ENCODE measurements at regions not wholly inside any gene's neighbourhood (a gene's known extent, or its start where the extent isn't known, plus 50 kb on each side); places are given as distances from the start of the nearest gene placed in this dataset.

GRCh38 chr2:139162456-139162855 lies 382.3 kb upstream of the NXPH2 start:
- CTCF ChIA-PET, result no interaction called here
- no peaks in the 10 kb centered on the region for H3K27me3 Mint-ChIP-seq
- H3K27ac Mint-ChIP-seq, result no peak overlapping the region
- H3K9me3 Mint-ChIP-seq, result peaks cover 8% of the 10 kb centered on the region
- DNase-seq, result no peak
- no peaks in the 10 kb centered on the region for H3K36me3 Mint-ChIP-seq (ENCODE audit: low read depth)
- POLR2A ChIA-PET, result no interaction called here
- H3K4me3 Mint-ChIP-seq, result no peak overlapping the region
- no peaks in the 10 kb centered on the region for H3K4me1 Mint-ChIP-seq

DNA sequence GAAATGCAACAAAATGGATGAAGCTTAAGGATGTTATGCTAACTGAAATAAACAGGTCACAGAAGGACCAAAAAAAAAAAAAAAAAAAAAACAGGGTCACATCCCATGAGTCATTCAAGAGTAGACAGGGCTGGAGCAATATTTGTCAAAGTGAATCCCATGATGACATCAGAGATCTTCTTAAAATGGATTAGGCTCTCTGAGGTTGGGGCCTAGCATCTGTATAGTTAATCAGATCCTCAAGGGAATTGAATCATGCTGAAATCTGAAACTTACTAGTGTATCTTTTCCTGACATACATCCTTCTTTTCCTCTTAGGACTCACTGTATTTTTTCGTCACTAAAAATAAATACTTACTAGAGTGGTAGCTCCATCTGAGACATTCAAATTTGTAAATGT lies 380.6 kb upstream of the NXPH2 start:
- no peak for DNase-seq
- no peak overlapping the region for H3K27ac Mint-ChIP-seq
- H3K4me3 Mint-ChIP-seq, result no peak overlapping the region
- CTCF ChIA-PET, result interaction anchor here (0.7 kb wide), 1 partner anchor 32 kb away, joined by 5 read pairs; no protein-coding TSS in a partner anchor
- H3K9me3 Mint-ChIP-seq, result peaks cover 8% of the 10 kb centered on the region
- POLR2A ChIA-PET, result no interaction called here
- H3K27me3 Mint-ChIP-seq, result no peaks in the 10 kb centered on the region
- H3K36me3 Mint-ChIP-seq (ENCODE audit: low read depth), result no peaks in the 10 kb centered on the region
- H3K4me1 Mint-ChIP-seq, result no peaks in the 10 kb centered on the region

- H3K4me3 Mint-ChIP-seq, result no peak overlapping the region
- no peak for DNase-seq
- H3K9me3 Mint-ChIP-seq, result peaks cover 7% of the 10 kb centered on the region
- H3K4me1 Mint-ChIP-seq, result no peaks in the 10 kb centered on the region
- H3K36me3 Mint-ChIP-seq (ENCODE audit: low read depth), result no peaks in the 10 kb centered on the region
- H3K27me3 Mint-ChIP-seq, result no peaks in the 10 kb centered on the region
- ChIA-PET POLR2A (no interaction called here), CTCF (no interaction called here)
- no peak overlapping the region for H3K27ac Mint-ChIP-seq
Observed at GRCh38 chr2:139159177-139159576, 379.0 kb upstream of the NXPH2 start.

DNA sequence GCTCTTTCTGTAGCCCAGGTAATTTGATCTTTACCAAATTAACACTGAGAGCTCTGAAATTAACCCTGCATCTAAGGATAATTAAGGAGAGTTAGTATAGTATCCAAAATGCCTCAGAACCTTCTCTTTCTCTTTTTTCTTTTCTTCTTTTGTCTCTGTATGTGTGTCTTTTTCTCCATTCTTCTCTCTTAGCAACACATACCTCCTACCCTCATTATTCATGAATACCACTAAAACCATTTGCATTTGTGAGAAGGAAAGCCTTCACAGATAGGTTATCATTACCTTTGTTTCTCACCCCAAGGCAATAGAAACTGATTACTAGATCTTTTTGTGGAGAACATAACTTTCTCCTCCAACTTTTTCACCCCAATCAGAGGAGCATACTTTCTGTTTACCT lies 376.5 kb upstream of the NXPH2 start:
- no peak for DNase-seq
- Mint-ChIP-seq H3K9me3 (peaks cover under 1% of the 10 kb centered on the region), H3K27ac (no peak overlapping the region), H3K4me1 (no peaks in the 10 kb centered on the region), H3K36me3 (ENCODE audit: low read depth) (no peaks in the 10 kb centered on the region), H3K4me3 (no peak overlapping the region), H3K27me3 (no peaks in the 10 kb centered on the region)
- POLR2A ChIA-PET, result no interaction called here
- CTCF ChIA-PET, result no interaction called here

- no peaks in the 10 kb centered on the region for H3K9me3 Mint-ChIP-seq
- ChIA-PET POLR2A (no interaction called here), CTCF (no interaction called here)
- no peak overlapping the region for H3K27ac Mint-ChIP-seq
- DNase-seq, result no peak
- no peak overlapping the region for H3K4me3 Mint-ChIP-seq
- no peaks in the 10 kb centered on the region for H3K27me3 Mint-ChIP-seq
- H3K4me1 Mint-ChIP-seq, result no peaks in the 10 kb centered on the region
- H3K36me3 Mint-ChIP-seq (ENCODE audit: low read depth), result no peaks in the 10 kb centered on the region
Observed at GRCh38 chr2:139155991-139156390, 375.8 kb upstream of the NXPH2 start.

GRCh38 chr2:139142252-139142880 lies 362.2 kb upstream of the NXPH2 start:
- peaks cover 7% of the 10 kb centered on the region for H3K9me3 Mint-ChIP-seq
- ChIA-PET CTCF (no interaction called here), POLR2A (no interaction called here)
- H3K4me1 Mint-ChIP-seq, result no peaks in the 10 kb centered on the region
- DNase-seq, result no peak
- no peak overlapping the region for H3K27ac Mint-ChIP-seq
- no peaks in the 10 kb centered on the region for H3K27me3 Mint-ChIP-seq
- no peaks in the 10 kb centered on the region for H3K36me3 Mint-ChIP-seq (ENCODE audit: low read depth)
- no peak overlapping the region for H3K4me3 Mint-ChIP-seq

- no peaks in the 10 kb centered on the region for H3K4me1 Mint-ChIP-seq
- no peaks in the 10 kb centered on the region for H3K36me3 Mint-ChIP-seq (ENCODE audit: low read depth)
- H3K27ac Mint-ChIP-seq, result no peak overlapping the region
- ChIA-PET POLR2A (no interaction called here), CTCF (no interaction called here)
- H3K9me3 Mint-ChIP-seq, result peaks cover 2% of the 10 kb centered on the region
- H3K4me3 Mint-ChIP-seq, result no peak overlapping the region
- H3K27me3 Mint-ChIP-seq, result no peaks in the 10 kb centered on the region
- no peak for DNase-seq
Observed at GRCh38 chr2:139124271-139124670, 344.1 kb upstream of the NXPH2 start.

- H3K36me3 Mint-ChIP-seq (ENCODE audit: low read depth), result no peaks in the 10 kb centered on the region
- DNase-seq, result no peak
- H3K27me3 Mint-ChIP-seq, result no peaks in the 10 kb centered on the region
- no peak overlapping the region for H3K4me3 Mint-ChIP-seq
- H3K4me1 Mint-ChIP-seq, result no peaks in the 10 kb centered on the region
- ChIA-PET POLR2A (no interaction called here), CTCF (no interaction called here)
- H3K9me3 Mint-ChIP-seq, result peaks cover 2% of the 10 kb centered on the region
- H3K27ac Mint-ChIP-seq, result no peak overlapping the region
Observed at GRCh38 chr2:139123795-139124194, 343.6 kb upstream of the NXPH2 start.

DNA sequence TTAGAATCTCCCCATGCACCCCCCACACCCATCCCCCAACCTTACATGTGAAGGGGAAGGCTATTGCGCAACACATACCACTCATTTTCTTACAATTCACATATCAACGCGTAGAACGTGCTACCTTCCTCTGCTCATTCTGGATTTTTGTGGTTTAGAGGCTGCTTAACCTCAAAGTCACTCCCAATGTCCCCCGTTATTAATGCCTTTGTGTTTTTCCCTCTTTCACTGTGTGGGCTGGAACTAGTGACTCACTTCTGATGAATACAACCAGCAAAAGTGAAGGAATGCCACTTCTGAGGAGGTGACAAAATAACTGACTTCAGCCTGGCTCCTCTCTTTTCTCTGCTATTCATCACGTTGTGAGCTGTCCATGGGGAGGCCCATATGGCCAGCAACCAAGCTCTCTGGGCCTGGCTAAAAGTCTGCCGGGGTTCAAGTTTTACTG lies 342.5 kb upstream of the NXPH2 start:
- no peaks in the 10 kb centered on the region for H3K9me3 Mint-ChIP-seq
- no peaks in the 10 kb centered on the region for H3K4me1 Mint-ChIP-seq
- no peak for DNase-seq
- H3K27me3 Mint-ChIP-seq, result no peaks in the 10 kb centered on the region
- no peak overlapping the region for H3K4me3 Mint-ChIP-seq
- no peak overlapping the region for H3K27ac Mint-ChIP-seq
- no peaks in the 10 kb centered on the region for H3K36me3 Mint-ChIP-seq (ENCODE audit: low read depth)
- ChIA-PET POLR2A (no interaction called here), CTCF (no interaction called here)

GRCh38 chr2:139099721-139100120 lies 319.5 kb upstream of the NXPH2 start:
- Mint-ChIP-seq H3K9me3 (peaks cover 12% of the 10 kb centered on the region), H3K4me3 (no peak overlapping the region), H3K36me3 (ENCODE audit: low read depth) (no peaks in the 10 kb centered on the region), H3K27ac (no peak overlapping the region), H3K4me1 (no peaks in the 10 kb centered on the region), H3K27me3 (no peaks in the 10 kb centered on the region)
- ChIA-PET CTCF (no interaction called here), POLR2A (no interaction called here)
- no peak for DNase-seq

GRCh38 chr2:139098961-139099360 lies 318.8 kb upstream of the NXPH2 start:
- POLR2A ChIA-PET, result no interaction called here
- no peak for DNase-seq

DNA sequence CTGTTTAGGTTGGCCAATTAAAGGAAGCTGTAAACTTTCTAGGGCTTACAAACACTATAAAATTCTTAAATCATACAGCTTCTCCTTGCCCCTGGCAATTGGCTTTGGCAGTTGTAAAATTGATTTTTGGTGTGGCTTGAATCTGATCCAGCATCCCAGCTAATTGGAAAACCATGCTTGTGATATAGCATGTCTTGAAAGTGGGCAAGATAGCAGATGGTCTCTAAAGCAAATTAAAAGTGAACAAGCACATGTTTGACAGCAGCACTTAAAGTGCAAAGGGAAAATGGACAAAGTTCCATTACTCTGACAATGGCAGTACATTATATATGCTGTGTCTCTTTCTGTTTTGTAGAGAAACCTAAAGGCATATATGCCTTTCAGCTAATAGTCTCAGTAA lies 302.9 kb upstream of the NXPH2 start:
- ChIA-PET CTCF (no interaction called here), POLR2A (no interaction called here)
- no peaks in the 10 kb centered on the region for H3K36me3 Mint-ChIP-seq (ENCODE audit: low read depth)
- no peak overlapping the region for H3K4me3 Mint-ChIP-seq
- no peak for DNase-seq
- peaks cover 2% of the 10 kb centered on the region for H3K9me3 Mint-ChIP-seq
- no peaks in the 10 kb centered on the region for H3K4me1 Mint-ChIP-seq
- H3K27me3 Mint-ChIP-seq, result no peaks in the 10 kb centered on the region
- no peak overlapping the region for H3K27ac Mint-ChIP-seq

More at GRCh38 chr2:139098961-139099360, 318.8 kb upstream of the NXPH2 start:
- Mint-ChIP-seq H3K27ac (no peak overlapping the region), H3K9me3 (peaks cover 9% of the 10 kb centered on the region), H3K27me3 (no peaks in the 10 kb centered on the region), H3K4me3 (no peak overlapping the region), H3K36me3 (ENCODE audit: low read depth) (no peaks in the 10 kb centered on the region), H3K4me1 (no peaks in the 10 kb centered on the region)
- CTCF ChIA-PET, result no interaction called here

GRCh38 chr2:139080244-139080643 lies 300.1 kb upstream of the NXPH2 start:
- ChIA-PET CTCF (no interaction called here), POLR2A (no interaction called here)
- H3K27ac Mint-ChIP-seq, result no peak overlapping the region
- no peak for DNase-seq
- no peak overlapping the region for H3K4me3 Mint-ChIP-seq
- no peaks in the 10 kb centered on the region for H3K27me3 Mint-ChIP-seq
- H3K36me3 Mint-ChIP-seq (ENCODE audit: low read depth), result no peaks in the 10 kb centered on the region
- no peaks in the 10 kb centered on the region for H3K4me1 Mint-ChIP-seq
- peaks cover 2% of the 10 kb centered on the region for H3K9me3 Mint-ChIP-seq

DNA sequence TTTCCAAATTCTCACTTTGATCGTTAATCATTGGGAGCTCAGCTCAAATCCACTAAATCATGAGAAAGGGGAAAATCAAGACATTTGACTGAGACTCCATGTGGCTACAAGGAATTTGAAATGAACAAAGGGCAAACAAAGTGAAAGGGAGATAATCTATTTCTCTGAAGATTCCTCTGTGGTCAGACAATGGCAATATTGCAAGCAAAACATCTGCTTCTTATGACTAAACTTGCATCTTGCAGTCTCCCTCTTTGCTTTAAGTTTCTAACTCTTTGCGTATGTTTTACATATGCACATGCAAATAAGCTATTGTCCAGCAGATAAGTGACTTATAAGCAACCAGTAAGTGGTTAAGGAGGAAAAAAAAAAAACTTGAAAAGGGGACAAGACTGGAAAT lies 299.1 kb upstream of the NXPH2 start:
- ChIA-PET CTCF (no interaction called here), POLR2A (no interaction called here)
- no peak for DNase-seq
- no peaks in the 10 kb centered on the region for H3K27me3 Mint-ChIP-seq
- H3K36me3 Mint-ChIP-seq (ENCODE audit: low read depth), result no peaks in the 10 kb centered on the region
- no peak overlapping the region for H3K4me3 Mint-ChIP-seq
- no peaks in the 10 kb centered on the region for H3K4me1 Mint-ChIP-seq
- H3K9me3 Mint-ChIP-seq, result peaks cover 2% of the 10 kb centered on the region
- H3K27ac Mint-ChIP-seq, result no peak overlapping the region

GRCh38 chr2:139078376-139078775 lies 298.2 kb upstream of the NXPH2 start:
- no peaks in the 10 kb centered on the region for H3K4me1 Mint-ChIP-seq
- peaks cover 2% of the 10 kb centered on the region for H3K9me3 Mint-ChIP-seq
- no peak overlapping the region for H3K4me3 Mint-ChIP-seq
- H3K27ac Mint-ChIP-seq, result no peak overlapping the region
- no peaks in the 10 kb centered on the region for H3K27me3 Mint-ChIP-seq
- CTCF ChIA-PET, result no interaction called here
- H3K36me3 Mint-ChIP-seq (ENCODE audit: low read depth), result no peaks in the 10 kb centered on the region
- POLR2A ChIA-PET, result no interaction called here
- DNase-seq, result no peak

All from activated CD4-positive, alpha-beta memory T cell treated with anti-CD3 and anti-CD28 coated beads, Interleukin-2, amount 10 ng/mL, durations not matched to agents 7 days and 5 days (primary cell).